H9 (cell line): ENCODE measurements at regions not wholly inside any gene's neighbourhood (a gene's known extent, or its start where the extent isn't known, plus 50 kb on each side); places are given as distances from the start of the nearest gene placed in this dataset.

ENCODE experiments used
- DNase-seq: peaks from one replicate; pipeline ENCODE4 v3.0.0-alpha.2; 2017
- H2AFZ ChIP-seq: one replicate; pipeline ENCODE4 v1.6.1; 2013; ENCODE audit warnings: mild to moderate bottlenecking, low read length, control low read depth, moderate library complexity
- H2AK5ac ChIP-seq: 2 replicates; pipeline ENCODE4 v1.6.1; 2013; ENCODE audit warnings: low read length, control low read depth, mixed read lengths; ENCODE audit not compliant: insufficient read length
- H2BK120ac ChIP-seq: one replicate; pipeline ENCODE4 v1.6.1; 2013; ENCODE audit warnings: low read depth, mild to moderate bottlenecking, low read length, control low read depth, inconsistent platforms; ENCODE audit not compliant: poor library complexity, severe bottlenecking
- H2BK12ac ChIP-seq: 2 replicates; pipeline ENCODE4 v1.6.1; 2013; ENCODE audit warnings: low read length, control low read depth, mixed read lengths, low read depth; ENCODE audit not compliant: insufficient read length
- H2BK15ac ChIP-seq: 2 replicates; pipeline ENCODE4 v1.6.1; 2013; ENCODE audit warnings: low read depth, low read length, control low read depth
- H2BK20ac ChIP-seq: one replicate; pipeline ENCODE4 v1.6.1; 2013; ENCODE audit warnings: low read depth, mild to moderate bottlenecking, low read length, control low read depth, inconsistent platforms; ENCODE audit not compliant: poor library complexity, severe bottlenecking
- H2BK5ac ChIP-seq: 2 replicates; pipeline ENCODE4 v1.6.1; 2013; ENCODE audit warnings: low read length, control low read depth, mixed read lengths; ENCODE audit not compliant: insufficient read length
- H3K14ac ChIP-seq: 2 replicates; pipeline ENCODE4 v1.6.1; 2013; ENCODE audit warnings: low read length, control low read depth; ENCODE audit not compliant: insufficient read depth
- H3K18ac ChIP-seq: 2 replicates; pipeline ENCODE4 v1.6.1; 2013; ENCODE audit warnings: low read depth, mild to moderate bottlenecking, mixed read lengths, low read length, control low read depth; ENCODE audit not compliant: insufficient read length
- H3K23ac ChIP-seq: 2 replicates; pipeline ENCODE4 v1.6.1; 2013; ENCODE audit warnings: low read length, control low read depth, mixed read lengths, low read depth; ENCODE audit not compliant: insufficient read length
- H3K23me2 ChIP-seq: 2 replicates; pipeline ENCODE4 v1.6.1; 2013; ENCODE audit warnings: low read depth, mild to moderate bottlenecking, mixed read lengths, low read length, control low read depth; ENCODE audit not compliant: insufficient read length, poor library complexity, severe bottlenecking
- H3K27ac ChIP-seq: 2 replicates; pipeline ENCODE4 v1.5.1; 2013; ENCODE audit warnings: low read length, control low read depth, mixed read lengths, low read depth; ENCODE audit not compliant: insufficient read length
- H3K27me3 ChIP-seq: 2 replicates; pipeline ENCODE4 v1.6.1; 2013; ENCODE audit warnings: low read length, control low read depth, inconsistent platforms; ENCODE audit not compliant: insufficient read depth
- H3K4ac ChIP-seq: 2 replicates; pipeline ENCODE4 v1.6.1; 2013; ENCODE audit warnings: low read depth, mild to moderate bottlenecking, control low read depth, inconsistent platforms, low read length, moderate library complexity
- H3K4me1 ChIP-seq: 2 replicates; pipeline ENCODE4 v1.6.1; 2013; ENCODE audit warnings: low read length, control low read depth, inconsistent platforms; ENCODE audit not compliant: insufficient read depth
- H3K4me2 ChIP-seq: 2 replicates; pipeline ENCODE4 v1.6.1; 2013; ENCODE audit warnings: low read length, control low read depth, mixed read lengths; ENCODE audit not compliant: insufficient read length, insufficient read depth
- H3K56ac ChIP-seq: 2 replicates; pipeline ENCODE4 v1.6.1; 2013; ENCODE audit warnings: low read depth, mild to moderate bottlenecking, mixed read lengths, low read length, control low read depth; ENCODE audit not compliant: insufficient read length
- H3K79me1 ChIP-seq: 2 replicates; pipeline ENCODE4 v1.6.1; 2013; ENCODE audit warnings: low read depth, mild to moderate bottlenecking, moderate library complexity, low read length, control low read depth, inconsistent platforms; ENCODE audit not compliant: insufficient read depth, poor library complexity, severe bottlenecking
- H3K79me2 ChIP-seq: 2 replicates; pipeline ENCODE4 v1.6.1; 2013; ENCODE audit warnings: low read length, control low read depth, inconsistent platforms; ENCODE audit not compliant: insufficient read depth
- H3K9ac ChIP-seq: 2 replicates; pipeline ENCODE4 v1.6.1; 2013; ENCODE audit warnings: low read length, control low read depth, mixed read lengths; ENCODE audit not compliant: insufficient read length; ENCODE audit errors: extremely low read depth
- H3K9me3 ChIP-seq: one replicate; pipeline ENCODE4 v1.6.1; 2013; ENCODE audit warnings: low read depth, low read length, inconsistent platforms; ENCODE audit not compliant: control insufficient read depth
- H3T11ph ChIP-seq: one replicate; pipeline ENCODE4 v1.6.1; 2013; ENCODE audit warnings: mild to moderate bottlenecking, low read length, control low read depth, inconsistent platforms
- H4K20me1 ChIP-seq: one replicate; pipeline ENCODE4 v1.6.1; 2013; ENCODE audit not compliant: control insufficient read depth, insufficient read length, insufficient read depth
- H4K5ac ChIP-seq: 2 replicates; pipeline ENCODE4 v1.6.1; 2013; ENCODE audit warnings: low read depth, mild to moderate bottlenecking, mixed read lengths, low read length, control low read depth; ENCODE audit not compliant: insufficient read length
- H4K8ac ChIP-seq: replicated peaks from 2 replicates; pipeline ENCODE4 v1.6.1; 2013; ENCODE audit warnings: low read length, control low read depth, mixed read lengths, low read depth; ENCODE audit not compliant: insufficient read length
- H4K91ac ChIP-seq: 2 replicates; pipeline ENCODE4 v1.6.1; 2013; ENCODE audit warnings: low read depth, mild to moderate bottlenecking, moderate library complexity, mixed read lengths, low read length, control low read depth; ENCODE audit not compliant: insufficient read length
- H3K27ac Mint-ChIP-seq, 3 experiments: 2 replicates in 2 of 3; 3 replicates in 1 of 3; pipeline ENCODE4 v1.8.0; 2020 to 2021; ENCODE audit warnings: mixed read lengths in 3 of 3, mild to moderate bottlenecking in 1 of 3, moderate library complexity in 1 of 3
- H3K27me3 Mint-ChIP-seq: 2 replicates; pipeline ENCODE4 v1.8.0; 2021; ENCODE audit warnings: low read depth, mild to moderate bottlenecking, moderate library complexity, mixed read lengths
- H3K36me3 Mint-ChIP-seq, 3 experiments: 2 replicates in 2 of 3; 3 replicates in 1 of 3; pipeline ENCODE4 v1.8.0; 2020 to 2021; ENCODE audit warnings: low read depth in 3 of 3, mixed read lengths in 3 of 3; ENCODE audit not compliant: insufficient read depth in 1 of 3
- H3K4me1 Mint-ChIP-seq, 2 experiments: 2 replicates each; pipeline ENCODE4 v1.8.0; 2020; ENCODE audit warnings: mixed read lengths in 2 of 2
- H3K4me3 Mint-ChIP-seq, 2 experiments: 2 replicates in 1 of 2; 3 replicates in 1 of 2; pipeline ENCODE4 v1.8.0; 2020 to 2021; ENCODE audit warnings: mild to moderate bottlenecking in 2 of 2, mixed read lengths in 2 of 2, moderate library complexity in 1 of 2
- H3K9me3 Mint-ChIP-seq, 2 experiments: 2 replicates in 1 of 2; 3 replicates in 1 of 2; pipeline ENCODE4 v1.8.0; 2020; ENCODE audit warnings: mild to moderate bottlenecking in 2 of 2, mixed read lengths in 2 of 2, moderate library complexity in 1 of 2
- CTCF ChIP-seq: fragments of 200-600 bp; sonication (generic); conservative IDR thresholded peaks from 3 replicates; pipeline ENCODE4 v1.8.0; 2021; ENCODE audit warnings: antibody characterized with exemption, mild to moderate bottlenecking
- WGBS: extraction: QIAGEN DNeasy Blood & Tissue Kit; methylation state at CpG from one replicate; pipeline ENCODE4 v1.1.7; 2013; ENCODE audit warnings: missing lambda C conversion rate, low lambda C conversion rate, mixed read lengths; ENCODE audit not compliant: insufficient read length; ENCODE audit errors: extremely low coverage; 5-methylcytosine and 5-hydroxymethylcytosine counted together

DNA sequence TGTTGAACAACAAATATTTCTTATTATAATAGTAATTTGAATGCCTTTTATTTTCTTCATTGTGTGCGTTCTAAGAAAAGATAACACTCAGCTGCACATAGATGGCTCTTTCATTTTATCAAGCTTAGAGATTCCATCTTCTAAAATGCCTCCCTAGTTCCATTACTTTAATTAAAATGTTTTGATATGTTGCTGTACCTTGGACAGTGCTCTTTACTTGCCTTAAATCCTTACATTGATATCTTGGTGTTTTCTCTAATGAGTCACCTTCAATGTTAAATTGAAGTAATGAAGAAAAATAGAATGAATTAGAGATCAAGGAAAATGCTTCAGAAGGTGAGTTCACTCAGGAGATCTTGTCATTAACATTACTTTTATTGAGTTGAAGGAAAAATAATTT is 1672.4 kb upstream of the AGA start:
- H3K36me3 Mint-ChIP-seq, result no peaks in the 10 kb centered on the region
- no peak overlapping the region for H2BK5ac ChIP-seq
- no peak overlapping the region for H3K18ac ChIP-seq
- H3K4me3 Mint-ChIP-seq, result no peak overlapping the region
- no peak overlapping the region for H3K4me2 ChIP-seq
- WGBS, result no CpG with 5 or more reads among the region's 1 CpG
- no peak overlapping the region for H3K4ac ChIP-seq
- no peak overlapping the region for H3K27ac Mint-ChIP-seq
- no peak overlapping the region for H2BK15ac ChIP-seq
- H3K27ac ChIP-seq, result no peak overlapping the region
- H3K27me3 Mint-ChIP-seq, result no peaks in the 10 kb centered on the region
- H3K23ac ChIP-seq, result no peak overlapping the region
- no peak overlapping the region for H2AFZ ChIP-seq
- no peaks in the 10 kb centered on the region for H3K23me2 ChIP-seq
- H3K9me3 ChIP-seq, result no peaks in the 10 kb centered on the region
- no peak overlapping the region for H3K56ac ChIP-seq
- H3K9ac ChIP-seq, result no peak overlapping the region
- no peak overlapping the region for H2AK5ac ChIP-seq
- no peaks in the 10 kb centered on the region for H3K4me1 ChIP-seq
- peaks cover 15 to 17% of the 10 kb centered on the region in 2 experiments for H3K4me1 Mint-ChIP-seq
- no peak overlapping the region for H4K91ac ChIP-seq
- TF ChIP-seq CTCF, result no peak
- no peak overlapping the region for H3T11ph ChIP-seq
- H2BK120ac ChIP-seq, result no peak overlapping the region
- no peak overlapping the region for H3K14ac ChIP-seq
- H3K9me3 Mint-ChIP-seq, result no peaks in the 10 kb centered on the region
- H4K5ac ChIP-seq, result no peak overlapping the region
- no peak overlapping the region for H2BK20ac ChIP-seq
- no peak overlapping the region for H2BK12ac ChIP-seq
- no peaks in the 10 kb centered on the region for H3K27me3 ChIP-seq
- no peaks in the 10 kb centered on the region for H4K20me1 ChIP-seq
- no peak for DNase-seq
- no peak overlapping the region for H4K8ac ChIP-seq
- no peaks in the 10 kb centered on the region for H3K79me2 ChIP-seq
- H3K79me1 ChIP-seq, result no peaks in the 10 kb centered on the region
